ENCODE measurements at regions not wholly inside any gene's neighbourhood (a gene's known extent, or its start where the extent isn't known, plus 50 kb on each side); places are given as distances from the start of the nearest gene placed in this dataset.
"Not testable (repeated sequence)": the region's sequence is repeated elsewhere in the genome, so short reads cannot be mapped to it uniquely, and the experiment has no call there.

- BruUV-seq (replicated peaks) = no TSS peak
- TF ChIP-seq CTCF (IDR thresholded peaks at IDR 0.05; ENCODE audit: insufficient read depth in 1 of 2, low read depth in 1 of 2, low read length in 1 of 2, severe bottlenecking in 1 of 2, unreplicated experiment in 1 of 2) = no peak
- Histone ChIP-seq H3K9me3 (no peaks in the 10 kb centered on the region), H3K27me3 (replicated peaks; ENCODE audit: control insufficient read depth, insufficient read depth, low read length) (no peaks in the 10 kb centered on the region), H3K4me3 (ENCODE audit: low read depth, low read length) (no peak overlapping the region), H3K4me1 (no peaks in the 10 kb centered on the region), H3K36me3 (ENCODE audit: control insufficient read depth, insufficient read depth, low read length) (no peaks in the 10 kb centered on the region)
- no peaks in the 10 kb centered on the region for H3K27me3 Mint-ChIP-seq (ENCODE audit: insufficient read depth, unreplicated experiment)
- peaks cover 9% of the 10 kb centered on the region for H3K4me1 Mint-ChIP-seq (ENCODE audit: low read depth, unreplicated experiment)
- intact Hi-C loops (cut with micrococcal nuclease; ENCODE audit: unreplicated experiment) = no loop called here
- no peak for DNase-seq
- ChIA-PET CTCF (interaction anchor here (1.0 kb wide), 1 partner anchor 282 kb away, joined by 5 read pairs; no protein-coding TSS in a partner anchor), POLR2A (no interaction called here)
- no peak overlapping the region for H3K4me3 Mint-ChIP-seq (ENCODE audit: unreplicated experiment)
- H3K36me3 Mint-ChIP-seq (ENCODE audit: insufficient read depth, unreplicated experiment) = no peaks in the 10 kb centered on the region
- peaks cover 10% of the 10 kb centered on the region for H3K9me3 Mint-ChIP-seq (ENCODE audit: unreplicated experiment)
- no peak overlapping the region for H3K27ac Mint-ChIP-seq (ENCODE audit: unreplicated experiment)
Measured at GRCh38 chr2:187782301-187782700, 228.1 kb upstream of the TFPI start.

GRCh38 chr2:187783446-187783845, 229.2 kb upstream of the TFPI start:
- peaks cover 10% of the 10 kb centered on the region for H3K9me3 Mint-ChIP-seq (ENCODE audit: unreplicated experiment)

GRCh38 chr2:187784138-187784537, 229.9 kb upstream of the TFPI start:
- DNase-seq; POLR2A ChIA-PET; H3K4me3 Mint-ChIP-seq (ENCODE audit: unreplicated experiment); H3K27me3 ChIP-seq (replicated peaks; ENCODE audit: control insufficient read depth, insufficient read depth, low read length); H3K9me3 ChIP-seq; H3K27me3 Mint-ChIP-seq (ENCODE audit: insufficient read depth, unreplicated experiment); H3K36me3 ChIP-seq (ENCODE audit: control insufficient read depth, insufficient read depth, low read length); H3K4me1 Mint-ChIP-seq (ENCODE audit: low read depth, unreplicated experiment); H3K27ac Mint-ChIP-seq (ENCODE audit: unreplicated experiment); H3K9me3 Mint-ChIP-seq (ENCODE audit: unreplicated experiment); CTCF ChIA-PET; H3K4me1 ChIP-seq; H3K36me3 Mint-ChIP-seq (ENCODE audit: insufficient read depth, unreplicated experiment); intact Hi-C loops (cut with micrococcal nuclease; ENCODE audit: unreplicated experiment); BruUV-seq (replicated peaks); H3K4me3 ChIP-seq (ENCODE audit: low read depth, low read length): not testable (repeated sequence)

More at GRCh38 chr2:187783446-187783845, 229.2 kb upstream of the TFPI start:
- Mint-ChIP-seq H3K4me3 (ENCODE audit: unreplicated experiment) (no peak overlapping the region), H3K27ac (ENCODE audit: unreplicated experiment) (no peak overlapping the region), H3K27me3 (ENCODE audit: insufficient read depth, unreplicated experiment) (no peaks in the 10 kb centered on the region), H3K4me1 (ENCODE audit: low read depth, unreplicated experiment) (peaks cover 9% of the 10 kb centered on the region), H3K36me3 (ENCODE audit: insufficient read depth, unreplicated experiment) (no peaks in the 10 kb centered on the region)
- DNase-seq = no peak
- no TSS peak for BruUV-seq (replicated peaks)
- H3K4me1 ChIP-seq = no peaks in the 10 kb centered on the region
- H3K27me3 ChIP-seq (replicated peaks; ENCODE audit: control insufficient read depth, insufficient read depth, low read length) = no peaks in the 10 kb centered on the region
- TF ChIP-seq CTCF (IDR thresholded peaks at IDR 0.05; ENCODE audit: insufficient read depth in 1 of 2, low read depth in 1 of 2, low read length in 1 of 2, severe bottlenecking in 1 of 2, unreplicated experiment in 1 of 2) = no peak
- H3K4me3 ChIP-seq (ENCODE audit: low read depth, low read length) = no peak overlapping the region
- CTCF ChIA-PET = interaction anchor here (1.0 kb wide), 1 partner anchor 283 kb away, joined by 5 read pairs; no protein-coding TSS in a partner anchor
- intact Hi-C loops (cut with micrococcal nuclease; ENCODE audit: unreplicated experiment) = loop anchor here (1.0 kb wide), 1 partner anchor 202 kb away; no protein-coding TSS in a partner anchor
- H3K9me3 ChIP-seq = no peaks in the 10 kb centered on the region
- H3K36me3 ChIP-seq (ENCODE audit: control insufficient read depth, insufficient read depth, low read length) = no peaks in the 10 kb centered on the region
- POLR2A ChIA-PET = no interaction called here

- Mint-ChIP-seq H3K36me3 (ENCODE audit: insufficient read depth, unreplicated experiment) (no peaks in the 10 kb centered on the region), H3K27me3 (ENCODE audit: insufficient read depth, unreplicated experiment) (peaks cover 7% of the 10 kb centered on the region), H3K9me3 (ENCODE audit: unreplicated experiment) (peaks cover 10% of the 10 kb centered on the region), H3K4me1 (ENCODE audit: low read depth, unreplicated experiment) (no peaks in the 10 kb centered on the region), H3K27ac (ENCODE audit: unreplicated experiment) (no peak overlapping the region), H3K4me3 (ENCODE audit: unreplicated experiment) (no peak overlapping the region)
- intact Hi-C loops (cut with micrococcal nuclease; ENCODE audit: unreplicated experiment) = no loop called here
- ChIA-PET POLR2A (no interaction called here), CTCF (no interaction called here)
- Histone ChIP-seq H3K4me1 (no peaks in the 10 kb centered on the region), H3K27me3 (replicated peaks; ENCODE audit: control insufficient read depth, insufficient read depth, low read length) (no peaks in the 10 kb centered on the region), H3K4me3 (ENCODE audit: low read depth, low read length) (no peak overlapping the region), H3K9me3 (no peaks in the 10 kb centered on the region), H3K36me3 (ENCODE audit: control insufficient read depth, insufficient read depth, low read length) (no peaks in the 10 kb centered on the region)
- BruUV-seq (replicated peaks) = no TSS peak
- TF ChIP-seq CTCF (IDR thresholded peaks at IDR 0.05; ENCODE audit: insufficient read depth in 1 of 2, low read depth in 1 of 2, low read length in 1 of 2, severe bottlenecking in 1 of 2, unreplicated experiment in 1 of 2) = no peak
- DNase-seq = no peak
Measured at GRCh38 chr2:187799601-187800000, 245.4 kb upstream of the TFPI start.
